ENCODE measurements at regions not wholly inside any gene's neighbourhood (a gene's known extent, or its start where the extent isn't known, plus 50 kb on each side); places are given as distances from the start of the nearest gene placed in this dataset.

- TF ChIP-seq CTCF (IDR thresholded peaks at IDR 0.05; ENCODE audit: extremely low read depth in 1 of 2, insufficient read depth in 1 of 2, low read depth in 1 of 2, low read length in 2 of 2) (no peak), POLR2A (IDR thresholded peaks at IDR 0.05; ENCODE audit: low read depth, low read length) (no peak), EZH2 (IDR thresholded peaks at IDR 0.05; ENCODE audit: borderline replicate concordance, low read depth, low read length, severe bottlenecking) (no peak)
These were observed 87.6 kb upstream of the OR9Q1 start for GRCh38 chr11:57936050-57936418.
